ENCODE measurements at regions not wholly inside any gene's neighbourhood (a gene's known extent, or its start where the extent isn't known, plus 50 kb on each side); places are given as distances from the start of the nearest gene placed in this dataset.

DNA sequence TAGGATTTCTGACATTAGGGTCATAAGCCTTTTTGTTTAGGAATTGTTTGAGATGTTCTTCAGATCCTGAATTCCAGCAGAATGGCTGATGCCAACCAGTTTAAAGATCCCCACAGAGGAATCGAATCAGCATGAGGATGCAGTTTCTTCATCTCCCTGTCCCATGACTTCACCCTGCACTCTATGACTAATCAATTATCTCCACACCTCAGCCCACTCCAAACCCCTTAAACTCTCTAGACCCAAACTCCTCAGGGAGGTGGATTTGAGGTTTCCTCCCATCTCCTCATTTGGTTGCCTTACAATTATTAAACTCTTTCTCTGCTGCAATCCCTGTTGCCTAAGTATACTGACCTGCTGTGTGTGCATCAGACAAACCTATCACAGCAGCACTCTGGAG lies 86.5 kb upstream of the CRY1 start:
- TF ChIP-seq CTCF (conservative IDR thresholded peaks at IDR 0.05; ENCODE audit: low read depth in 2 of 2) (no peak), POLR2AphosphoS5 (IDR thresholded peaks at IDR 0.05; ENCODE audit: low read depth) (no peak), EZH2 (IDR thresholded peaks at IDR 0.05; ENCODE audit: low read depth, unreplicated experiment) (no peak), CREB1 (CRISPR knock-in tag; IDR thresholded peaks at IDR 0.05; ENCODE audit: low read depth) (no peak), EZH2phosphoT487 (IDR thresholded peaks at IDR 0.05; ENCODE audit: unreplicated experiment) (no peak)
- TF ChIP-seq, protein P1, sequence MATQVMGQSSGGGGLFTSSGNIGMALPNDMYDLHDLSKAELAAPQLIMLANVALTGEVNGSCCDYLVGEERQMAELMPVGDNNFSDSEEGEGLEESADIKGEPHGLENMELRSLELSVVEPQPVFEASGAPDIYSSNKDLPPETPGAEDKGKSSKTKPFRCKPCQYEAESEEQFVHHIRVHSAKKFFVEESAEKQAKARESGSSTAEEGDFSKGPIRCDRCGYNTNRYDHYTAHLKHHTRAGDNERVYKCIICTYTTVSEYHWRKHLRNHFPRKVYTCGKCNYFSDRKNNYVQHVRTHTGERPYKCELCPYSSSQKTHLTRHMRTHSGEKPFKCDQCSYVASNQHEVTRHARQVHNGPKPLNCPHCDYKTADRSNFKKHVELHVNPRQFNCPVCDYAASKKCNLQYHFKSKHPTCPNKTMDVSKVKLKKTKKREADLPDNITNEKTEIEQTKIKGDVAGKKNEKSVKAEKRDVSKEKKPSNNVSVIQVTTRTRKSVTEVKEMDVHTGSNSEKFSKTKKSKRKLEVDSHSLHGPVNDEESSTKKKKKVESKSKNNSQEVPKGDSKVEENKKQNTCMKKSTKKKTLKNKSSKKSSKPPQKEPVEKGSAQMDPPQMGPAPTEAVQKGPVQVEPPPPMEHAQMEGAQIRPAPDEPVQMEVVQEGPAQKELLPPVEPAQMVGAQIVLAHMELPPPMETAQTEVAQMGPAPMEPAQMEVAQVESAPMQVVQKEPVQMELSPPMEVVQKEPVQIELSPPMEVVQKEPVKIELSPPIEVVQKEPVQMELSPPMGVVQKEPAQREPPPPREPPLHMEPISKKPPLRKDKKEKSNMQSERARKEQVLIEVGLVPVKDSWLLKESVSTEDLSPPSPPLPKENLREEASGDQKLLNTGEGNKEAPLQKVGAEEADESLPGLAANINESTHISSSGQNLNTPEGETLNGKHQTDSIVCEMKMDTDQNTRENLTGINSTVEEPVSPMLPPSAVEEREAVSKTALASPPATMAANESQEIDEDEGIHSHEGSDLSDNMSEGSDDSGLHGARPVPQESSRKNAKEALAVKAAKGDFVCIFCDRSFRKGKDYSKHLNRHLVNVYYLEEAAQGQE (IDR thresholded peaks at IDR 0.05; ENCODE audit: unreplicated experiment) = no peak

Measured in GM23338 (cell line).